ENCODE measurements at regions not wholly inside any gene's neighbourhood (a gene's known extent, or its start where the extent isn't known, plus 50 kb on each side); places are given as distances from the start of the nearest gene placed in this dataset.

DNA sequence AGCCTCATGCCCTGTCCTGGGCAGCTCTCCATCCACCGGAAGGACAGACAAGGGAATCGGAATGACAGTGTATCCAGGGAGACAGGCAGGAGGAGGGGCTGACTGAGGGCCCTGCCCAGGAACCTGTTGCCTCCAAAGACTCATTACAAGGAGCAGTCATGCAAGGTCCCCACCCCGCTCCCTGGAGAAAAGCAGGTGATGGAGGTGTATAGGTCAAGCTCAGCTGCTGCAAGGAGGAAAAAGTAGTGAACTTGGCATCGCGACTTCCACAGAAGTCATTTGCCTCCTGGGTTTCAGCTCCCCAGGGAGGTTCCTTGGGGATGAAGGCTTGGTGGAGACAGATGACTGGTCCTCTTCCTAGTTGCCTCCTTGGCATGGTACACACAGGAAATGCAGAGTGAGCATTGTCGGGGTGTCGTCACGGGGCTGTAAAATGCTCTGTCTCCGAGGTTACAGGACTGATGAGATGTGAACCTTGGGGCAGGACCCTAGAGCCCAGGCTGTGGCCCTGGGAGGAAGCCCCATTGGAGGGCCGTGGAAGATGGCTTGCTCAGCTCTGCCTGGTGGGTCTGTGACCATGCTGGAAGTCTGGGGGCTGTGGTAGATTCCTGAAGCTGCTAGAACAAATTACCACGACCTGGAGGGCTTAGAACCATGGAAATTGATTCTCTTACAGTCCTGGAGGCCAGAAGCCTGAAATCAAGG, 219.6 kb upstream of the C1orf174 start:
- TF ChIP-seq EZH2 (IDR thresholded peaks at IDR 0.05) (no peak), POLR2AphosphoS5 (IDR thresholded peaks at IDR 0.05; ENCODE audit: borderline replicate concordance, low read depth, low read length) (no peak)
